IMR-90 (cell line): ENCODE measurements at regions not wholly inside any gene's neighbourhood (a gene's known extent, or its start where the extent isn't known, plus 50 kb on each side); places are given as distances from the start of the nearest gene placed in this dataset.

Source experiments
- ATAC-seq: fragments of 200-7000 bp; cut with Tn5 transposase; 2 replicates; pipeline ENCODE4 v1.9.1; 2020; ENCODE audit warnings: low read depth, mild to moderate bottlenecking, moderate library complexity
- BruUV-seq: library from RNA; stranded (reverse); fragments of 400-500 nt; replicated peaks from 2 replicates; lab custom pipeline; 2021; lab: Mats Ljungman, UMichigan
- CTCF ChIA-PET: fragments of 300-600 bp; formaldehyde crosslinking; extraction: SDS; loops from one replicate; lab custom pipeline; 2021; ENCODE audit warnings: antibody characterized with exemption; lab: Yijun Ruan, JAX
- POLR2A ChIA-PET: fragments of 300-600 bp; sonication (Branson Sonifier 250); formaldehyde crosslinking; loops from one replicate; lab custom pipeline; 2022; ENCODE audit warnings: antibody characterized with exemption; ENCODE audit not compliant: unreplicated experiment; lab: Charles Lee
- DNase-seq: peaks from one replicate; pipeline ENCODE4 v3.0.0; 2013
- H2AFZ ChIP-seq: replicated peaks from 2 replicates; pipeline ENCODE3; 2013; ENCODE audit warnings: low read length, mild to moderate bottlenecking; ENCODE audit not compliant: poor library complexity
- H2AK5ac ChIP-seq: 2 replicates; pipeline ENCODE4 v1.6.1; 2013; ENCODE audit warnings: low read depth, low read length, inconsistent platforms
- H2AK9ac ChIP-seq: replicated peaks from 2 replicates; pipeline ENCODE3; 2013; ENCODE audit warnings: mild to moderate bottlenecking, low read depth, low read length, moderate library complexity; ENCODE audit not compliant: poor library complexity
- H2BK120ac ChIP-seq: 2 replicates; pipeline ENCODE4 v1.6.1; 2013; ENCODE audit warnings: low read depth, low read length, inconsistent platforms
- H2BK15ac ChIP-seq: 3 replicates; pipeline ENCODE4 v1.6.1; 2013; ENCODE audit warnings: low read depth, low read length, inconsistent platforms
- H2BK20ac ChIP-seq: 2 replicates; pipeline ENCODE4 v1.6.1; 2013; ENCODE audit warnings: low read depth, mild to moderate bottlenecking, inconsistent platforms, low read length, moderate library complexity
- H2BK5ac ChIP-seq: 2 replicates; pipeline ENCODE4 v1.6.1; 2013; ENCODE audit warnings: mild to moderate bottlenecking, low read depth, low read length, inconsistent platforms; ENCODE audit not compliant: poor library complexity, severe bottlenecking
- H3K14ac ChIP-seq: replicated peaks from 2 replicates; pipeline ENCODE4 v1.6.1; 2013; ENCODE audit warnings: low read depth, low read length, inconsistent platforms
- H3K18ac ChIP-seq: 2 replicates; pipeline ENCODE4 v1.6.1; 2013; ENCODE audit warnings: low read depth, low read length, control low read depth
- H3K23ac ChIP-seq: 2 replicates; pipeline ENCODE4 v1.6.1; 2013; ENCODE audit warnings: low read depth, low read length, inconsistent platforms
- H3K27ac ChIP-seq: 2 replicates; pipeline ENCODE4 v1.5.1; 2013; ENCODE audit warnings: mild to moderate bottlenecking, control low read depth, low read length; ENCODE audit not compliant: insufficient read depth
- H3K27me3 ChIP-seq: 2 replicates; pipeline ENCODE4 v1.6.1; 2013; ENCODE audit warnings: low read length; ENCODE audit not compliant: control insufficient read depth, insufficient read depth
- H3K36me3 ChIP-seq: 2 replicates; pipeline ENCODE4 v1.6.1; 2013; ENCODE audit warnings: low read length, mixed read lengths; ENCODE audit not compliant: control insufficient read depth, insufficient read depth
- H3K4ac ChIP-seq: 2 replicates; pipeline ENCODE4 v1.6.1; 2013; ENCODE audit warnings: low read depth, low read length, inconsistent platforms
- H3K4me1 ChIP-seq: 2 replicates; pipeline ENCODE4 v1.6.1; 2013; ENCODE audit warnings: low read length, mixed read lengths; ENCODE audit not compliant: control insufficient read depth, insufficient read depth
- H3K4me2 ChIP-seq: 2 replicates; pipeline ENCODE4 v1.6.1; 2013; ENCODE audit warnings: low read depth, mild to moderate bottlenecking, control low read depth, low read length, moderate library complexity
- H3K4me3 ChIP-seq: 2 replicates; pipeline ENCODE4 v1.5.1; 2013; ENCODE audit warnings: low read depth, mild to moderate bottlenecking, control low read depth, low read length, moderate library complexity; ENCODE audit not compliant: insufficient read depth
- H3K56ac ChIP-seq: 2 replicates; pipeline ENCODE4 v1.6.1; 2013; ENCODE audit warnings: low read length, inconsistent platforms; ENCODE audit not compliant: insufficient read depth; ENCODE audit errors: extremely low read depth
- H3K79me1 ChIP-seq, 2 experiments: 2 replicates each; pipeline ENCODE4 v1.6.1; 2013; ENCODE audit warnings: low read length in 2 of 2, inconsistent platforms in 1 of 2, low read depth in 1 of 2
- H3K9ac ChIP-seq: 2 replicates; pipeline ENCODE4 v1.6.1; 2013; ENCODE audit warnings: low read depth, low read length, control low read depth
- H3K9me1 ChIP-seq: 2 replicates; pipeline ENCODE4 v1.6.1; 2013; ENCODE audit warnings: low read length, inconsistent platforms; ENCODE audit not compliant: insufficient read depth
- H3K9me3 ChIP-seq: 2 replicates; pipeline ENCODE4 v1.6.1; 2013; ENCODE audit warnings: low read length; ENCODE audit not compliant: control insufficient read depth, insufficient read depth
- H4K20me1 ChIP-seq: 2 replicates; pipeline ENCODE4 v1.6.1; 2013; ENCODE audit warnings: low read length, inconsistent platforms; ENCODE audit not compliant: insufficient read depth
- H4K5ac ChIP-seq: 2 replicates; pipeline ENCODE4 v1.6.1; 2013; ENCODE audit warnings: mild to moderate bottlenecking, low read depth, low read length, control low read depth
- H4K8ac ChIP-seq, 2 experiments: 2 replicates each; pipeline ENCODE4 v1.6.1; 2013; ENCODE audit warnings: low read depth in 2 of 2, low read length in 2 of 2, control low read depth in 1 of 2, inconsistent platforms in 1 of 2
- H4K91ac ChIP-seq: 2 replicates; pipeline ENCODE4 v1.6.1; 2013; ENCODE audit warnings: low read depth, low read length, inconsistent platforms; ENCODE audit not compliant: insufficient read depth
- BHLHE40 ChIP-seq: fragments of 150-350 bp; IDR thresholded peaks from 2 replicates; pipeline ENCODE4 v1.6.1; 2016; ENCODE audit warnings: mild to moderate bottlenecking, low read depth, low read length
- CHD1 ChIP-seq: IDR thresholded peaks from 2 replicates; pipeline ENCODE4 v1.6.1; 2012; ENCODE audit warnings: low read depth, low read length, improper control_type of control experiment
- MAFK ChIP-seq: IDR thresholded peaks from 2 replicates; pipeline ENCODE4 v1.6.1; 2012; ENCODE audit warnings: low read depth, low read length, improper control_type of control experiment
- RCOR1 ChIP-seq: IDR thresholded peaks from 2 replicates; pipeline ENCODE4 v1.6.1; 2012; ENCODE audit warnings: mild to moderate bottlenecking, low read length, improper control_type of control experiment; ENCODE audit not compliant: insufficient replicate concordance
- RFX5 ChIP-seq: IDR thresholded peaks from 2 replicates; pipeline ENCODE4 v1.8.0; 2012; ENCODE audit warnings: low read depth, mild to moderate bottlenecking, low read length, moderate library complexity
- SMC3 ChIP-seq: fragments of 150-350 bp; IDR thresholded peaks from 2 replicates; pipeline ENCODE4 v1.6.1; 2016; ENCODE audit warnings: low read depth, mild to moderate bottlenecking, antibody characterized with exemption, low read length, moderate library complexity
- dilution Hi-C: fragments of 300-500 bp; cut with HindIII; formaldehyde crosslinking; loops from one replicate; pipeline ENCODE4 v1.14.3; 2018; ENCODE audit warnings: low sequenced_read_pairs; ENCODE audit not compliant: unreplicated experiment
- in situ Hi-C: fragments of 300-500 bp; cut with MboI; formaldehyde crosslinking; loops from 3 replicates; pipeline ENCODE4 v1.14.3; 2019; ENCODE audit warnings: low sequenced_read_pairs, inconsistent platforms, mixed read lengths
- intact Hi-C: fragments of 100-400 bp; cut with micrococcal nuclease; formaldehyde crosslinking; loops from 2 replicates; pipeline ENCODE4 v1.10.0; 2022
- TF ChIP-seq, protein P1 (sequence below): fragments of 150-350 bp; IDR thresholded peaks from 2 replicates; pipeline ENCODE4 v1.6.1; 2016; ENCODE audit warnings: low read depth, mild to moderate bottlenecking, low read length, moderate library complexity, borderline replicate concordance

DNA sequence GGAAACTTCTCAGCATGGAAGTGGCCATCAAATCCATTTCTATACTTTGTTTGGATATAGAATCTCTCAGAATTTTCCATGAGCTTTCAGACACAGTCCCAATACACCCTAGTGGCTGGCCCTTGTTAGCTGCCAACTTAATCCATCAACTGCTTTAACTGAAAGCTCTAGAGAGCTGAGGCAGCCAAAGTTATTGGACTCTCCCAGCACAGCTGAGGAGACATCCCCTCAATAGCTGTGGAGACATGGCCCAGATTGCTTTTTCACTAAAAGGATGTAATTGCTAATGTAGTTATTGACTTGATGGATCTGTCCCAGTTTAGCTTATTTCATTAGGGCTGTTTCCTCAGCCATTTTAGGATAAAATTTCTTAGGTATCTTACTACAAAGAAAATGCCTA lies 94.8 kb upstream of the PRMT6 start:
- no peak overlapping the region for H3K56ac ChIP-seq
- no peak overlapping the region for H4K91ac ChIP-seq
- CTCF ChIA-PET: no interaction called here
- no peak overlapping the region for H2BK120ac ChIP-seq
- H2AFZ ChIP-seq: no peak overlapping the region
- no peaks in the 10 kb centered on the region for H3K36me3 ChIP-seq
- TF ChIP-seq MAFK (no peak), CHD1 (no peak), RFX5 (no peak), SMC3 (no peak), BHLHE40 (no peak), RCOR1 (no peak)
- TF ChIP-seq, protein P1, sequence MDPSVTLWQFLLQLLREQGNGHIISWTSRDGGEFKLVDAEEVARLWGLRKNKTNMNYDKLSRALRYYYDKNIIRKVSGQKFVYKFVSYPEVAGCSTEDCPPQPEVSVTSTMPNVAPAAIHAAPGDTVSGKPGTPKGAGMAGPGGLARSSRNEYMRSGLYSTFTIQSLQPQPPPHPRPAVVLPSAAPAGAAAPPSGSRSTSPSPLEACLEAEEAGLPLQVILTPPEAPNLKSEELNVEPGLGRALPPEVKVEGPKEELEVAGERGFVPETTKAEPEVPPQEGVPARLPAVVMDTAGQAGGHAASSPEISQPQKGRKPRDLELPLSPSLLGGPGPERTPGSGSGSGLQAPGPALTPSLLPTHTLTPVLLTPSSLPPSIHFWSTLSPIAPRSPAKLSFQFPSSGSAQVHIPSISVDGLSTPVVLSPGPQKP: no peak
- H4K8ac ChIP-seq: no peak overlapping the region
- ATAC-seq: no peak
- intact Hi-C loops: no loop called here
- no peaks in the 10 kb centered on the region for H4K20me1 ChIP-seq
- H2BK20ac ChIP-seq: no peak overlapping the region
- H3K23ac ChIP-seq: no peak overlapping the region
- no peak overlapping the region for H3K18ac ChIP-seq
- dilution Hi-C loops: no loop called here
- DNase-seq: no peak
- no peak overlapping the region for H3K4me2 ChIP-seq
- no peak overlapping the region for H3K14ac ChIP-seq
- no TSS peak for BruUV-seq
- no peak overlapping the region for H3K27ac ChIP-seq
- H3K9me1 ChIP-seq: no peaks in the 10 kb centered on the region
- no peak overlapping the region for H2AK9ac ChIP-seq
- H3K27me3 ChIP-seq: no peaks in the 10 kb centered on the region
- no peak overlapping the region for H3K9ac ChIP-seq
- H2BK5ac ChIP-seq: no peak overlapping the region
- POLR2A ChIA-PET: no interaction called here
- no peaks in the 10 kb centered on the region for H3K79me1 ChIP-seq
- H3K4ac ChIP-seq: no peak overlapping the region
- no peak overlapping the region for H4K5ac ChIP-seq
- no peak overlapping the region for H3K4me3 ChIP-seq
- H3K4me1 ChIP-seq: no peaks in the 10 kb centered on the region
- H2AK5ac ChIP-seq: no peak overlapping the region
- in situ Hi-C loops: no loop called here
- no peaks in the 10 kb centered on the region for H3K9me3 ChIP-seq
- H2BK15ac ChIP-seq: no peak overlapping the region
